IPS DF 19.7 (cell line): ENCODE measurements at regions not wholly inside any gene's neighbourhood (a gene's known extent, or its start where the extent isn't known, plus 50 kb on each side); places are given as distances from the start of the nearest gene placed in this dataset.

Experiments used
- DNase-seq: peaks from one replicate; pipeline ENCODE4 v3.0.0-alpha.2; 2013; ENCODE audit warnings: low read depth, low spot score

- DNase-seq, result no peak
Observed at GRCh38 chr20:52402950-52403349, 211.4 kb upstream of the ZFP64 start.

- no peak for DNase-seq
Observed at GRCh38 chr20:52402514-52402913, 210.9 kb upstream of the ZFP64 start.

- DNase-seq, result no peak
Observed at GRCh38 chr20:52401431-52401830, 209.9 kb upstream of the ZFP64 start.

- DNase-seq, result no peak
Observed at GRCh38 chr20:52399352-52399751, 207.8 kb upstream of the ZFP64 start.

GRCh38 chr20:52389606-52390005 lies 198.0 kb upstream of the ZFP64 start:
- no peak for DNase-seq

- no peak for DNase-seq
Observed at GRCh38 chr20:52383995-52384621, 192.5 kb upstream of the ZFP64 start.

GRCh38 chr20:52382933-52383332 lies 191.4 kb upstream of the ZFP64 start:
- DNase-seq, result no peak

- no peak for DNase-seq
Observed at GRCh38 chr20:52379723-52380336, 188.3 kb upstream of the ZFP64 start.

- DNase-seq, result no peak
Observed at GRCh38 chr20:52372169-52372568, 180.6 kb upstream of the ZFP64 start.

GRCh38 chr20:52365688-52366087 lies 174.1 kb upstream of the ZFP64 start:
- no peak for DNase-seq

GRCh38 chr20:52364405-52364804 lies 172.8 kb upstream of the ZFP64 start:
- no peak for DNase-seq

GRCh38 chr20:52361650-52362049 lies 170.1 kb upstream of the ZFP64 start:
- DNase-seq, result no peak

- no peak for DNase-seq
Observed at GRCh38 chr20:52349806-52350205, 158.2 kb upstream of the ZFP64 start.

GRCh38 chr20:52348434-52348833 lies 156.9 kb upstream of the ZFP64 start:
- no peak for DNase-seq

GRCh38 chr20:52346797-52347196 lies 155.2 kb upstream of the ZFP64 start:
- no peak for DNase-seq

- no peak for DNase-seq
Observed at GRCh38 chr20:52342913-52343312, 151.3 kb upstream of the ZFP64 start.

- DNase-seq, result peak; percentile 7
Observed at GRCh38 chr20:52340036-52340634, 148.6 kb upstream of the ZFP64 start.

- DNase-seq, result no peak
Observed at GRCh38 chr20:52332649-52333250, 141.2 kb upstream of the ZFP64 start.

- no peak for DNase-seq
Observed at GRCh38 chr20:52332230-52332629, 140.7 kb upstream of the ZFP64 start.

- DNase-seq, result no peak
Observed at GRCh38 chr20:52331655-52332054, 140.1 kb upstream of the ZFP64 start.

- no peak for DNase-seq
Observed at GRCh38 chr20:52321396-52321795, 129.8 kb upstream of the ZFP64 start.

GRCh38 chr20:52318651-52319050 lies 127.1 kb upstream of the ZFP64 start:
- no peak for DNase-seq
